HG03565 (cell line): ENCODE measurements at regions not wholly inside any gene's neighbourhood (a gene's known extent, or its start where the extent isn't known, plus 50 kb on each side); places are given as distances from the start of the nearest gene placed in this dataset.

Source experiments
- ATAC-seq: cut with Tn5 transposase; IDR thresholded peaks from one replicate; pipeline ENCODE4 v1.9.1; 2021; ENCODE audit warnings: mild to moderate bottlenecking, moderate library complexity; ENCODE audit not compliant: unreplicated experiment

GRCh38 chr3:124519591-124520194 is 210.6 kb upstream of the UMPS start:
- ATAC-seq, result no peak

DNA sequence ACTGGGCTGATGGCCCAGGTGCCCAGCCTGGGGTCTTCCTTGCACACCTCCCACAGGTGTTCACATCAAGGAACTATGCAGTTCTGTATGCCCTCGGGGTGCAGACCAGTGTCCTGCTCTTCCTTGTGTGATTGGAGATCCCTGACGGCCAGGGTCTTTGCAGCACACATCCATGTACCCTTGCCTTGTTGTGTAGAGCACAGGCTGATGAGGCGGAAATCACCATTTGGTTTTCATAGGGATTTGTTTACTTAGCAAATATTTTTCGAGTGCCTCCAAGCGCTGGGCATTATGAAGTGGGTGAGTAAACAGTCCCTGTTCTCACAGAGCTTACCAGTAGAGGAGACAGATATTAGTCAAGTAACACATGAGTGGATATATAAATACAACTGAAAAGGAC is 209.3 kb upstream of the UMPS start:
- ATAC-seq, result no peak

DNA sequence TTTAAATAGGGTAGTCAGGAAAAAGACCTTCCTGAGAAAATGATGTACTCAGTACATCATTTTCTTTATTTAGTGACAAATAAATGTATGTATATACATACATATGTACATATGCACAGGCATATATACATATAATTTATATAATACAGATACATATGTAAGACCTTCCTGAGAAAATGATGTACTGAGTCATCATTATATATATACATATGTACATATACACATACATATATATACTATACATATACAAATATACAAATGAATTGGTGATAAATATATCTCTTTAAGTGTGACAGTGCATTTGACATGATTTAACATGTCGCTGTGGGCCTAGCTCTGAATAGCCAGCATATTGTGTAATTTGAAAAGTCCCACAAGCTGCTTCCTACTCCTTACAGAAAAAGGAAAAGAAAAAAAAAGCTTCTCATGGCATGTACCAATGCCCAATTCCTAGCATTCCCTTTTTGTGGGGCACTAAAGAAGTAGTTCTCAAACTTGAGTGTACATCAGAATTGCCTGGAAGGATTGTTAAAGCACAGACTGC is 208.1 kb upstream of the UMPS start:
- ATAC-seq, result no peak

DNA sequence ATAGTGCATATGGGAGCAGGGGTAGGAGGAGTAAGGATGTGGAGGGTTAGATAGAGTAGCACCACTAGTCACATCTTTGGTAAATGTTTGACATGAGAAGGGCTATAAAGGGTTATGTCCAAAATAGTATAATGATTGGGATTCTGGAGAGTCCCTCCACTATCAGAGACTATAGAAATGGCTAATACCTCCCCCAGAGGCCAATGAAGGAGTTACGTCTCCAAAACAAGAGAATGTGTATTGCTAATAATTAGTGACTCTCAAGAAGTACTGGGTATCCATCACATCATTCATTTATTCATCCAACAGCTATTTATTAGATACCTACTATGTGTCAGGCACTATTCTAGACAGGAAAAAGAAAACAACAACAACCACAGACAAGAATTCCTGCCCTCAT is 203.7 kb upstream of the UMPS start:
- no peak for ATAC-seq

- ATAC-seq, result no peak
Measured at GRCh38 chr3:124529826-124530571, 200.3 kb upstream of the UMPS start.

- ATAC-seq, result no peak
Measured at GRCh38 chr3:124530916-124531315, 199.3 kb upstream of the UMPS start.

DNA sequence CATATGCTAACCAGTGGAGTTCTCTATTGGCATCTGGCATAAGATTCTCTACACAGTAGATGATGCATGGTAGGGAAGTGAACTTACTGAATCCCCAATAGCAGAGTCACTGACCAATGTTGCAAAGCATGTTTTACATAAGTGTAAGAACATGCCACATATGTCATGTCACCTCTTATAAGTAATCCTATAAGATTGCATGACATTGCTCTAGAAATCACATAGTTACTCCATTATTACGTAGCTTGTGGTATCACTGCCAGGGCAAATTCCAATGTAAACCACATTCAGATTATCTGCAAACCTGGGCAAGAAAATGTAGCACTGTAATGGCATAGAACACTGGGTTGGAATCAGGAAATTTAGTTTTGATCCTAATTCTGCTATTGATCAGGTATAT is 198.2 kb upstream of the UMPS start:
- no peak for ATAC-seq

DNA sequence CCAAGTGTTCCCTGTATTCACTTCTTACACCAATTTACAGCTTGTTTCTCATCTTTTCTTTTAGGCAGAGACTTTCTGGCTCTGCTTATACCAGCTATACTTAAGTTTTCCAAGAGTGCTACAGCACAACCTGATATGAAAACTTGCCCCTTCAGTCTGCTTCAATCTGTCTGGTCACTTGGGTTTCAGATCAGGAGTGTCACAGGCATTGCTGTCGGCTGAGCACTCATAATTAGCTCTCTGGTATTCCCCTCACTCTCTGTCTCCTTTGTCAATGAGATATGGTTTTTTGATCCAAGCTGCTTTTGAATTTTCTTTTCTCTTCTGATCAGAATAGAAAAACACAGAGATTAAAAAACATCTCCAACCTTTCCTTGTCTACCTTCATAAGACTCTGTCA is 194.9 kb upstream of the UMPS start:
- ATAC-seq, result no peak

DNA sequence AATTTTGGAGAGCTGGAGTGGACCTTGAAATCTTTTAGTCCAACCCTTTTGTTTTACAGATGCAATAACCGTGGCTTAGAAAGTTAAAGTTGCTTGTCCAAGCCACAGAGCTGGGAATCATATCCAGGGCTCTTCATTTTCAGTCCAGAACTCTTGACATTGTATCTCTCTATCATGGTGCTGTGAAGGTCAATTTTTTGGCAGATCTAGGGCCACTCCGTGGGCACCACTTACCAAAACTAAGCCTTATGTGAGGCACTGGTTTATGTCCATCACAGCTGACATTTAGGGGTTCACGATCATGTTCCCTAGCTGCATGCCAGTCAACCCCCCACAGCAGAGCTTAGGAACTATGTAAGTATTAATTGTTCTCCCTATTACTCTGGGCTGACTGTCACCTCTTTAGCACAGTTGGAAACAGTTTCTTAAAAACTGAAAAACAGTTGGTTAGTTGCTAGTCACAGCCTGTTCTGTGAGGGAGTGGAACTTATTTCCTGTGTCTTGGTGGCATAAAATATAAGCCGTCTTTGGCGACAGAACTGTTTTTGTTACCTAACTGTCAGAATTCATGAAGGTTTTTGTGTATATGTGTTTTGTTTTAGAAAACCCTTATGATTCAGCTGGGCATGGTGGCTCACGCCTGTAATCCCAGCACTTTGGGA is 189.6 kb upstream of the UMPS start:
- ATAC-seq, result no peak

DNA sequence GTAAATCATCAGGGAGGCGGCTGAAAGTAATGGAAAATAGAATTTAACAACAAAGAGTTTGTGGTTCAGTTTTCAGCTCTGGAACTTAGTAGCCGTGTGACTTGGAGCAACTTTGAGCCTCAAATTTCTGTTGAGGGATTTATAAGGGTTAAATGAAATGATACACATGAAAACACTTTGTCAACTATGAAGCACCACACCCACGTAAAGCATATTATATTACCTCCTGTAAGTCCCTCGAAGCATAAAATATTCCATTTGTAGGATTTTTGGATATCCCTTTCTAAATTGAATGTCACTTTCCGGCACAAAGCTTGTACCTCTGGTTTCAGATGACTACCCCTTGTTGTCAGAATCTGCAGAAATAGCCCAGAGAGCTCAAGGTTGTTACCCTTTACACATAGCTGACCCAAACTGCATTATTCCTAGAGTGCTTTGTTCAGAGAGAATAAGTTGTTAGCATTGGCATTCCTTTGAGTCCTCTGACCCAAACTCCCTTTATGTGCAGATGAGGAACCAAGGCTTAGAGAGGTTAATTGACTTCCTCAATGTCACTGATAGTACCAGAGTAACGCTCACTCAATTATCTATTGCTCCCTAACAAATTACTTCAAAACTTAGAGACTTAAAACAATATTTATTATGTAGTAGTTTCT is 187.9 kb upstream of the UMPS start:
- no peak for ATAC-seq

GRCh38 chr3:124545891-124546290 is 184.4 kb upstream of the UMPS start:
- ATAC-seq, result no peak

- no peak for ATAC-seq
Measured at GRCh38 chr3:124552224-124552623, 178.0 kb upstream of the UMPS start.

DNA sequence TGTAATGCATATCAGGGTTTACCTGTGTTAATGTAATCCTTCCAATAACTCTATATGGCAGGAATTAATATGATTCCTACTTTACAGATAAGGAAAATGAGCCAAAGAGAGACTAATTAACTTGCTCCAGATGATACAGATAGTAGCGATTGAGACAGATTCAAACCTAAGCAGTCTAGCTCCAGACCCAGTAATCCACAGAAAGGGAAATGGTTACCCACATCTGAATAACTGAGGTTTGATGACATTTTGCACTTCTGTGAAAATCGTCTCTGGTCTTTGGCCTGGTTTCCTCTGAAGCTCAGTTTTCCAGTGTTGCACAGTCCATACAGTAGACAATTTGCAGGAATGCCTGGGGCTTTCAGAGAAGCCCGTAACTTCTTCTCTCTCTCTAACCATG is 177.1 kb upstream of the UMPS start:
- ATAC-seq, result no peak

GRCh38 chr3:124556636-124557035 is 173.6 kb upstream of the UMPS start:
- ATAC-seq, result no peak

GRCh38 chr3:124557433-124558232 is 172.6 kb upstream of the UMPS start:
- ATAC-seq, result no peak

- no peak for ATAC-seq
Measured at GRCh38 chr3:124558991-124559845, 171.0 kb upstream of the UMPS start.

- no peak for ATAC-seq
Measured at GRCh38 chr3:124559846-124560574, 170.2 kb upstream of the UMPS start.

- ATAC-seq, result no peak
Measured at GRCh38 chr3:124560666-124561215, 169.5 kb upstream of the UMPS start.

GRCh38 chr3:124562769-124563168 is 167.5 kb upstream of the UMPS start:
- ATAC-seq, result no peak
